ENCODE measurements at regions not wholly inside any gene's neighbourhood (a gene's known extent, or its start where the extent isn't known, plus 50 kb on each side); places are given as distances from the start of the nearest gene placed in this dataset.

GRCh38 chr12:66962290-66962689 lies 283.4 kb upstream of the GRIP1 start:
- no peak for DNase-seq (ENCODE audit: low spot score)

GRCh38 chr12:66963901-66964300 lies 285.0 kb upstream of the GRIP1 start:
- DNase-seq (ENCODE audit: low spot score) = no peak

DNA sequence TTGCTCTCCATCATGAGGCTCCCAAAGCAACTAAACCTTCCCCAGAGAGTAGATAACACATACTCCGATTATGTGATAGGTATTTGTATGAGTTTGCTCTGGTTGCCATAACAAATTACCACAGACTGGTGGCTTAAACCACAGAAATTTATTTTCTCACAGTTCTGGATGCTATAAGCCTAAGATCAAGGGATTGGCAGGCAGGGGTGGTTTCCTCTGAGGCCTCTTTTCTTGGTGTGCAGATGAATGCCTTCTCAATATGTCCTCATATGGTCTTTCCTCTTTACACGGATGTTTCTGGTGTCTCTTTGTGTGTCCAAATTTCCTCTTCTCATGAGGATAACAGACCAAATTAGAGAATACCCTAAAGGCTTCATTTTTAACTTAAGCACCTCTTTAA lies 285.8 kb upstream of the GRIP1 start:
- no peak for DNase-seq (ENCODE audit: low spot score)

DNA sequence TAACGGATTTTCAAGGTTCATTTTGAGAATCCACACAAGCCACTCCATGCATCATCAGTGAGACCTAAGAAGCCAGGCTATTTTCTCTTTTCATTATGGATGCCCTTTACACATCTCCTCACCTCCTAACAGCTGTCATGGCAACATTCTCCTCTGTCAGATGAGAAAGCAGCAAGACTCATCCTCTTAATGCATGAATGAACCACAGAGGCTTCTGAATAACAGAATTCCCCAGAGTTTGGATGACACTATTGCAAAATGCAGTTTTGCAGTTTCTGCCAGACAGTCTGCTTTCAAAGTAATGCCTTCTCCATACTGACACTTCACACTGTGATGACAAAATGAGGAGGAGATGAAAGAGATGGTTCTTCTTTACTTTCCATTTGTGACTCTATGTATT lies 286.7 kb upstream of the GRIP1 start:
- no peak for DNase-seq (ENCODE audit: low spot score)

DNA sequence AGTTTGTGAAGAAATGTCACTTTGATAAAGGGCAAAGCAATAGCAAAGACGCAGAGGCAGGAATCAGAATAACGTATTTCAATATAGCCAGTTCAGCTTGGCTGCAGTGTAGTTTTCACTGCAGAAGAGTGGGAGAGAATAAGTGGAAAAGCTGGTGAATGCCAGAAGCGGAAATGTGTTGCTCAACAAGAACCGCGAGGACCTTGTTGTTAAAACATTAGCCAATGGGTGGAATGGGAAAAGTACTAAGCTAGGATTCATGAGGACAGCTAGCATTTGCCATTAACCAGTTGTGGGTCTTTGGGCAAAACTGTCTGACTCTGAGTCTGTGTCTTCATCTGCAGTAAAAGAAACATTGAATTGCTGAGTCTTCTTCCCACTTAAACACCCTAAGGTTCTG lies 292.9 kb upstream of the GRIP1 start:
- no peak for DNase-seq (ENCODE audit: low spot score)

- DNase-seq (ENCODE audit: low spot score) = no peak
Observed at GRCh38 chr12:66976526-66976925, 292.6 kb upstream of the CAND1 start.

- DNase-seq (ENCODE audit: low spot score) = no peak
Observed at GRCh38 chr12:66978802-66979201, 290.4 kb upstream of the CAND1 start.

- no peak for DNase-seq (ENCODE audit: low spot score)
Observed at GRCh38 chr12:66979251-66979650, 289.9 kb upstream of the CAND1 start.

DNA sequence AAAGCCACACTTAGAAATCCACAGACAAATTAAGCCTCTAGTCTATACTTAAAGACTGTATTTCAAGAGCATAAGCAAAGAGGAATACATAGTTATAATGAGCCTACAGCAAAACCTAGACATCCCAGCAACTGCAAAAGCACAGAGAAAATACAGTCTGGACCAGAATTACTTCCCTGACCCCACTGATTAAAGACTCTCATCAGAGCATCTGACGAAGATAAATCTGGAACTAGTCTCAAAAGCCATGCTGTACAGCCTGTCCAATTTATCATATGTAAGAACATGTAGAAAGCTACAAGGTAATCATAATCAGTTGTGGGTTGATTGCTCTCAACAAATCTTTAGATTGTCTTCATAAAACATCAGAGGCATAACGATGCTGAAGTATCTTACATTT lies 285.1 kb upstream of the CAND1 start:
- DNase-seq (ENCODE audit: low spot score) = no peak

DNA sequence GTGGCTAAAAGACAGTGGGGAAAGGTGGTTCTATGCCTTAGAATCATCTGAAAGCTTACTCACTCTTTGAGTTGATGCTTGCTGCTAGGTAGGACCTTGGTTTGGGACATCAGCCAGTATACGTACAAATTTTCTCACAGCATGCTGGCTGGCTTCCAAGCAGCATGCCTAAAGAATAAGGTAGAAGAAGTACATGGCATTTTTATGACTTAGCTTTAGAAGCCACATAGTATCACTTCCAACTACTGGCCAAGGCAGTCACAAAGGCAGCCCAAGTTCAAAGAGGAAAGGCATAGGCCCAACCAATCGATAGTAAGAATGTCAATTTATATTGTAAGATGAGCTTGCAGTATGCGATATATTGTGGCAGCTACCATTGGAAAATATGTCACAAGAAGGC lies 284.2 kb upstream of the CAND1 start:
- no peak for DNase-seq (ENCODE audit: low spot score)

DNA sequence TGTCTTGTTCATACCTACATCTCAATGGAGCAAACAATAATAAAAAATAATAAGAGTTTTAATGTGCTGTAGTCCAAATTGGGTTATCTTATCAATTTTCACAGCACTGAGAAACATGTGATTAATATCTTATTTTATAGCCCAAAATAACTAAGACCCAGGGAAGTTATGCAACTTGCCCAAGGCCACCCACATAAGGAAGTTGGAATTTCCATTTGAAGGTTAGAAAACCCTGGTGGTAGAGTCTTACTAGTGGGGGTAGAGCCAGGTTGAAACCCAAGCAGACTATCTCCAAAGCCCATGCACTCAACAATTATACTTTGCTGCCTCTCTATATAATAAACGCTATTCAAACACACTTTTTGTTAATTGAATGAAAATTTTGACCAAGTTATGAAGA lies 270.0 kb upstream of the CAND1 start:
- DNase-seq (ENCODE audit: low spot score) = no peak

- DNase-seq (ENCODE audit: low spot score) = no peak
Observed at GRCh38 chr12:67001251-67001650, 267.9 kb upstream of the CAND1 start.

GRCh38 chr12:67002720-67003119 lies 266.4 kb upstream of the CAND1 start:
- DNase-seq (ENCODE audit: low spot score) = no peak

- DNase-seq (ENCODE audit: low spot score) = no peak
Observed at GRCh38 chr12:67006610-67007009, 262.5 kb upstream of the CAND1 start.

DNA sequence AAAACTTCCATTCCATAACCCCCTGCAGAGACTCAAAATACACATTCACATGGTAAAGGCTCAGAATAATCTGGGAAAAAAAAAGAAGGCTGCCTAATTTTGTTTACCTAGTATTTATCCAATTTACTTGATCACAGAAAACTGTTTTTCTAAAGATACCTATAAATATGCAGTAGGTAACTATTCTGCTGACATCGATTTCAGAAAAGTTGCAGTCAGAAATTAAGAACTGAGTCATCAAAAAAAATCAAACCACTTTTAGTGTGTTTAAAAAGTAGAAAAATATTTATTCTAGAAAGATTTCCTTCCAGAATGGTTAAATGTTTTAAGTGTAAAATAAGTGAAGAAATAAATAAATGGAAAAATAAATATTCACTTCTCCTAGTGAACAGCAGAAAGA lies 254.5 kb upstream of the CAND1 start:
- DNase-seq (ENCODE audit: low spot score) = no peak

GRCh38 chr12:67018105-67018504 lies 251.1 kb upstream of the CAND1 start:
- DNase-seq (ENCODE audit: low spot score) = no peak

DNA sequence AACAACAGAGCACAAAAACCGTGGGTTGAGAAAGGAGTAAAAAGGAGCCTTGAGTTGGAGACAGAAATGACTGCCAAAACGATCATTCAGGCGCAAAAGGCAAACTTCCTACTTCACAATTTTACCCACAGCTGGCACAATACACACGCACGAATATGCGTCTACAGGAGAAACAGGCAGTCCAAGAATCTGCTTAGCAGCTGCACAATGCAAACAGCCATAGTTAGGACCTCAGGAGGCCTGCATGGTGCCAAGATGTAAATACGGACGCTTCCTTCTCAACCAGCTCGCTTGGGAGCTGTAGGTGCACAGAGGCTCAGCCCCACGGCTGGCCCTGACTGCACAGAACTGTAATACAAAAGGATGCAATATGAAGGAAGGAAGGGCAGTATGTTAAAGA lies 250.1 kb upstream of the CAND1 start:
- no peak for DNase-seq (ENCODE audit: low spot score)

- DNase-seq (ENCODE audit: low spot score) = peak; percentile 29
Observed at GRCh38 chr12:67025543-67026114, 243.5 kb upstream of the CAND1 start.

- DNase-seq (ENCODE audit: low spot score) = no peak
Observed at GRCh38 chr12:67026487-67027246, 242.5 kb upstream of the CAND1 start.

DNA sequence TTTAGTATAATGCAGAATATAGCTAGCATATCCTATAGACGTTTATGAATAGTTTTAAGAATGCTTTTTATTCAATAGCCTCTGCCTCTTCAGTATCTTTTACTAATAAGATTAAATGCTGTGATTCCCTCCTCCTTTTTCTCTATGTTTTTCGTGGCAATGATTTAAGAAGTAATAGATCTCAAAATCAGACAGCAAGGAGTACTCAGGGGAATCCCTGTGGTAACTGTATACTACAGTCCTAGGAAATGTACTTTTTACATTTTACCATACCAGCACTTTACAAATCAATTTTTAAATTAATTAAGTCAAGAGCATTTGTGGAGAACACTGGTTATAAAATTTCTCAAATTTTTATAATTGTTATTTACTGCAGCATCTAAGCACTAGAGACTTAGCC lies 240.6 kb upstream of the CAND1 start:
- no peak for DNase-seq (ENCODE audit: low spot score)

DNA sequence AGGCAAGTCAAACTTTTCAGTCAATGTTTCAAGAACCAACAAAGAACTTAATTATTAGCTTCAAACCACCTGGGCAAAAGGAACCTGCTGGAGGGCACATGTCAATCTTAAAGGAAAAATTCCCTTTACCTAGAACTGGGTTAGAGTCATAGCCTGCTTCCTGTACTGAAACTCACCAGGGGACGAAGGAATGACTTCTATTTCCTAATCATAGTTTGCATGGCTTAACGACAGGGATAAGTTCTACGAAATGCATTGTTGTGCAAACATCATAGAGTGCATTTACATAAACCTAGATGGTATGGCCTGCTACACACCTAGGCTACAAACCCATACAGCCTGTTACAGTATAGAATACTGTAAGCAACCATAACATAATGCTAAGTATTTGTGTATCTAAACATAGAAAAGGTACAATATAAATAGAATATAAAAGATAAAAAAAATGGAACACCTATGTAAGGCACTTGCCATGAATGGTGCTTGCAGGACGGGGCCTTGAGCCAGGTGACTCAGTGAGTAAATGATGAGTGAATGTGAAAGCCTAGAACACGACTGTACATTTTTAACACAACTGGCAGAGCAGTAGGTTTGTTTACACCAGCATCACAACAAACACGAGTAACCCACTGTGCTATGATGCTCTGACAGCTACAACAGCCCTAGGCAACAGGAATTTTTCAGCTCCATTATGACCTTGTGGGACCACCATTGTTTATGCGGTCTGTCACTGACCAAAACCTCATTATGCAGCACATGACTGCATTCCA lies 234.9 kb upstream of the CAND1 start:
- DNase-seq (ENCODE audit: low spot score) = no peak

- DNase-seq (ENCODE audit: low spot score) = no peak
Observed at GRCh38 chr12:67035121-67035520, 234.0 kb upstream of the CAND1 start.

DNA sequence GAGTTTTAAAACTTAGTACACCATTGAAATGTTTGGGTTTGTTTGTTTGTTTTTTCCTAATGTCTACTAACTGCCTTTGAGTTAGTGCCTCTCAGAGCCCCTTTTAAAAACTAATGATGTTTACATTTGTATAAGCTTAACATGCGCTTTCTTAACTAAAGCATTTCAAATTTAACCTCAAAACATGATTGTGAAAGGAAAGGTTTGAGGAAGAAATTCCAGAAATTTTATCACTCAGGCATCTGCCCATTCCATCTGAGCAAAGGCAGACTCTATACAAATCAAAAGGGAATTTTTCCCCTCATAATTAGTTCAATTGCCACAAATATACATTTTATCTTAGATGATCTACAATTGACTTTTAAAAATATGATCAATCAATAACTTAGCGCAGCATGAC lies 230.7 kb upstream of the CAND1 start:
- DNase-seq (ENCODE audit: low spot score) = no peak
